ENCODE measurements at regions not wholly inside any gene's neighbourhood (a gene's known extent, or its start where the extent isn't known, plus 50 kb on each side); places are given as distances from the start of the nearest gene placed in this dataset.

DNA sequence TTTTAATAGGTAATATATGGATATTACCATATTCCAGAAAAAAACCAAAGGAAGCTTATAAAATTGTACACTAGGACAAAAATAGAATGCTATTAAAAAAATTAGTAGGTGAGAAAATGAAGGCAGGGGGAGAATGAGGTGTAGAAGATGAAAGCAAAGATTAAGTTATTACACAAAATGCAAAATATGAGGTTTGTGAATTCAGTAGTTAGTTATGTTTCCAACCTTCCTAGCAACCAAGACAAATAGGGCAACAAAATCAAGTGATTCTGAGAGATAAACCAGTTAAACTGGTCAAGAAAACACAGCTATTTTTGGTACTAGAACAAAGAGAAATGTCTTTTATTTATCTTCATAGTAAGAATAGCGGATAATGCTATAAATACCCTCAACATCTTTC lies 300.0 kb upstream of the RASGEF1B start:
- TF ChIP-seq, protein P1, sequence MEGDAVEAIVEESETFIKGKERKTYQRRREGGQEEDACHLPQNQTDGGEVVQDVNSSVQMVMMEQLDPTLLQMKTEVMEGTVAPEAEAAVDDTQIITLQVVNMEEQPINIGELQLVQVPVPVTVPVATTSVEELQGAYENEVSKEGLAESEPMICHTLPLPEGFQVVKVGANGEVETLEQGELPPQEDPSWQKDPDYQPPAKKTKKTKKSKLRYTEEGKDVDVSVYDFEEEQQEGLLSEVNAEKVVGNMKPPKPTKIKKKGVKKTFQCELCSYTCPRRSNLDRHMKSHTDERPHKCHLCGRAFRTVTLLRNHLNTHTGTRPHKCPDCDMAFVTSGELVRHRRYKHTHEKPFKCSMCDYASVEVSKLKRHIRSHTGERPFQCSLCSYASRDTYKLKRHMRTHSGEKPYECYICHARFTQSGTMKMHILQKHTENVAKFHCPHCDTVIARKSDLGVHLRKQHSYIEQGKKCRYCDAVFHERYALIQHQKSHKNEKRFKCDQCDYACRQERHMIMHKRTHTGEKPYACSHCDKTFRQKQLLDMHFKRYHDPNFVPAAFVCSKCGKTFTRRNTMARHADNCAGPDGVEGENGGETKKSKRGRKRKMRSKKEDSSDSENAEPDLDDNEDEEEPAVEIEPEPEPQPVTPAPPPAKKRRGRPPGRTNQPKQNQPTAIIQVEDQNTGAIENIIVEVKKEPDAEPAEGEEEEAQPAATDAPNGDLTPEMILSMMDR (IDR thresholded peaks at IDR 0.05) = no peak
- no peak for TF ChIP-seq POLR2A (IDR thresholded peaks at IDR 0.05)
